Endothelial cell (in vitro differentiated cells): ENCODE measurements at regions not wholly inside any gene's neighbourhood (a gene's known extent, or its start where the extent isn't known, plus 50 kb on each side); places are given as distances from the start of the nearest gene placed in this dataset.

Experiments used
- DNase-seq: peaks from one replicate; pipeline ENCODE4 v3.0.0; 2021; ENCODE audit warnings: low spot score
- H3K27ac Mint-ChIP-seq: one replicate; pipeline ENCODE4 v1.8.0; 2021; ENCODE audit warnings: mixed read lengths, inconsistent platforms; ENCODE audit not compliant: unreplicated experiment
- H3K27me3 Mint-ChIP-seq: one replicate; pipeline ENCODE4 v1.8.0; 2021; ENCODE audit warnings: mild to moderate bottlenecking, moderate library complexity, mixed read lengths, inconsistent platforms; ENCODE audit not compliant: unreplicated experiment
- H3K36me3 Mint-ChIP-seq: one replicate; pipeline ENCODE4 v1.8.0; 2021; ENCODE audit warnings: mild to moderate bottlenecking, low read depth, mixed read lengths, inconsistent platforms; ENCODE audit not compliant: unreplicated experiment
- H3K4me1 Mint-ChIP-seq: one replicate; pipeline ENCODE4 v1.8.0; 2021; ENCODE audit warnings: mild to moderate bottlenecking, mixed read lengths, inconsistent platforms; ENCODE audit not compliant: unreplicated experiment
- H3K4me3 Mint-ChIP-seq: one replicate; pipeline ENCODE4 v1.8.0; 2021; ENCODE audit warnings: mild to moderate bottlenecking, mixed read lengths, inconsistent platforms; ENCODE audit not compliant: unreplicated experiment
- H3K9me3 Mint-ChIP-seq: one replicate; pipeline ENCODE4 v1.8.0; 2021; ENCODE audit warnings: mixed read lengths, inconsistent platforms; ENCODE audit not compliant: unreplicated experiment
- CTCF ChIP-seq: fragments of 200-600 bp; sonication (generic); IDR thresholded peaks from one replicate; pipeline ENCODE4 v1.5.0; 2021; ENCODE audit warnings: antibody characterized with exemption; ENCODE audit not compliant: unreplicated experiment

- TF ChIP-seq CTCF, result no peak
- Mint-ChIP-seq H3K27ac (no peak overlapping the region), H3K27me3 (no peaks in the 10 kb centered on the region), H3K4me3 (no peak overlapping the region), H3K9me3 (no peaks in the 10 kb centered on the region), H3K36me3 (no peaks in the 10 kb centered on the region), H3K4me1 (no peaks in the 10 kb centered on the region)
- no peak for DNase-seq
Observed at GRCh38 chr3:94293793-94294195, 230.9 kb downstream of the NSUN3 start.

- Mint-ChIP-seq H3K4me3 (no peak overlapping the region), H3K4me1 (no peaks in the 10 kb centered on the region), H3K36me3 (no peaks in the 10 kb centered on the region), H3K27me3 (no peaks in the 10 kb centered on the region), H3K9me3 (no peaks in the 10 kb centered on the region), H3K27ac (no peak overlapping the region)
- TF ChIP-seq CTCF, result no peak
- no peak for DNase-seq
Observed at GRCh38 chr3:94294806-94295205, 231.9 kb downstream of the NSUN3 start.

GRCh38 chr3:94299716-94300115 lies 236.9 kb downstream of the NSUN3 start:
- DNase-seq, result no peak
- Mint-ChIP-seq H3K4me3 (no peak overlapping the region), H3K4me1 (no peaks in the 10 kb centered on the region), H3K27me3 (peaks cover 2% of the 10 kb centered on the region), H3K9me3 (no peaks in the 10 kb centered on the region), H3K36me3 (no peaks in the 10 kb centered on the region), H3K27ac (no peak overlapping the region)
- TF ChIP-seq CTCF, result no peak

GRCh38 chr3:94301366-94301765 lies 238.5 kb downstream of the NSUN3 start:
- no peaks in the 10 kb centered on the region for H3K4me1 Mint-ChIP-seq
- no peak for TF ChIP-seq CTCF
- DNase-seq, result no peak
- H3K36me3 Mint-ChIP-seq, result no peaks in the 10 kb centered on the region
- no peak overlapping the region for H3K27ac Mint-ChIP-seq
- no peaks in the 10 kb centered on the region for H3K9me3 Mint-ChIP-seq
- H3K27me3 Mint-ChIP-seq, result peaks cover 2% of the 10 kb centered on the region
- H3K4me3 Mint-ChIP-seq, result no peak overlapping the region

GRCh38 chr3:94303266-94303665 lies 240.4 kb downstream of the NSUN3 start:
- Mint-ChIP-seq H3K4me1 (no peaks in the 10 kb centered on the region), H3K4me3 (no peak overlapping the region), H3K9me3 (no peaks in the 10 kb centered on the region), H3K27ac (no peak overlapping the region), H3K27me3 (peaks cover 4% of the 10 kb centered on the region), H3K36me3 (no peaks in the 10 kb centered on the region)
- no peak for DNase-seq
- TF ChIP-seq CTCF, result no peak
